Adrenal gland (tissue), 5 donors: ENCODE measurements at regions not wholly inside any gene's neighbourhood (a gene's known extent, or its start where the extent isn't known, plus 50 kb on each side); places are given as distances from the start of the nearest gene placed in this dataset.

Experiments used
- CTCF ChIP-seq, 6 experiments: fragments of 450-650 bp in 4 of 6; fragments of 200-600 bp in 2 of 6; sonication (generic) in 1 of 6; IDR thresholded peaks; 1 replicate in 5 of 6; 2 replicates in 1 of 6; pipeline versions ENCODE4 v1.5.1 to v1.8.0; 2016 to 2021; ENCODE audit warnings: antibody characterized with exemption in 6 of 6, mild to moderate bottlenecking in 2 of 6, moderate library complexity in 1 of 6
- POLR2A ChIP-seq, 2 donors: fragments of 450-650 bp; IDR thresholded peaks; one replicate each; pipeline ENCODE4 v1.6.1; 2017; ENCODE audit warnings: antibody characterized with exemption in 2 of 2, mild to moderate bottlenecking in 2 of 2, moderate library complexity in 1 of 2
- donor health status: DM: no; HTN: no; CAD: no.

- TF ChIP-seq CTCF (IDR thresholded peaks at IDR 0.05) (no peak), POLR2A (IDR thresholded peaks at IDR 0.05) (no peak)
These were observed 148.1 kb downstream of the CYP26B1 start for GRCh38 chr2:71999580-71999979.
